EH (cell line): ENCODE measurements at regions not wholly inside any gene's neighbourhood (a gene's known extent, or its start where the extent isn't known, plus 50 kb on each side); places are given as distances from the start of the nearest gene placed in this dataset.

Experiments
- DNase-seq: peaks from one replicate; pipeline ENCODE4 v3.0.0-alpha.2; 2015; ENCODE audit warnings: low read depth

DNA sequence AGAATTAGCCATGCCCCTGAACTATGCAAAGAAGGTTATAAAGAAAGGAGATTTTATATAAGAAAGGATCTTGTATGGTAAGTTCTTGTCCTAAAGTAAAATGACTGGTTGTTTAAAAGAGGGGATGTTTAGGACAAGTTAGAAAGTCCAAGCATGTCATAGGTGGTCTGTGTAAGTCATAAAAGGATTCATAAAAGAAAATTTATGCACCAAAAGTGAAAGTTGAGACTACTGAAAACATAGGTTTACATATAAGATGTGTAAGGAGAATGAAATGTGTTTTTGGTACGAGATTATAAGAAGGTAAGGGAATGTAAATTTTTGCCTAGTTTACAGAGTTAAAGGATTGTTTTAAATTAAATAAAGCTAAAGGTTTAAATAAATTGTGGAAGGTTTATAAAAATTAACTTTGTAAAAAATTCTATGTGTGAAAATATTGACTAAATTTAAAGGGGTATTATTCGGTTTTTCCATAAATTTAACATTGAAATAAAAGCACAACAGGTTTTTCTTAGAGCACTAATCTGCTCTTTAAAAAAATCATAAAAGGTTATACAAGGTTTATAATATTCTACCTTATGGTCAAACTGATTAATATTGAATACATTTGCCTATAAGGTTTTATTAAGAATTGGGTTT, 93.6 kb upstream of the UST start:
- DNase-seq, result no peak

DNA sequence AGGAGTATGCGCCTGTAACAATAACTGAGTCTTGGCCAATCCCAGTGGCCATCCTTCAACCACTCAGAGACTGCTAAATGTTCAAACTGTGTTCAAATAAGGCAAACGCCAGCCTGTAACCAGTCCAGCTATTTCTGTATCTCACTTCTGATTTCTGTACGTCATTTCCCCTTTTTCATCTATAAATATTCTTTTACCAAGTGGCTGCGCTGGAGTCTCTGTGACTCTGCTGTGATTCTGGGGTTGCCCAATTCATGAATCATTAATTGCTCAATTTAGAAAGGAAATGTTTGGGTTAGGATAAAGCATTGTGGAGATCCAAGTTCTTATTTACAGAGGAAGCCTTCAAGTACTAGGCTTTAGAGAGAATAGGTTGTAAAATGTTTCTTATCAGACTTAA, 89.8 kb upstream of the UST start:
- peak; percentile 84 for DNase-seq

DNA sequence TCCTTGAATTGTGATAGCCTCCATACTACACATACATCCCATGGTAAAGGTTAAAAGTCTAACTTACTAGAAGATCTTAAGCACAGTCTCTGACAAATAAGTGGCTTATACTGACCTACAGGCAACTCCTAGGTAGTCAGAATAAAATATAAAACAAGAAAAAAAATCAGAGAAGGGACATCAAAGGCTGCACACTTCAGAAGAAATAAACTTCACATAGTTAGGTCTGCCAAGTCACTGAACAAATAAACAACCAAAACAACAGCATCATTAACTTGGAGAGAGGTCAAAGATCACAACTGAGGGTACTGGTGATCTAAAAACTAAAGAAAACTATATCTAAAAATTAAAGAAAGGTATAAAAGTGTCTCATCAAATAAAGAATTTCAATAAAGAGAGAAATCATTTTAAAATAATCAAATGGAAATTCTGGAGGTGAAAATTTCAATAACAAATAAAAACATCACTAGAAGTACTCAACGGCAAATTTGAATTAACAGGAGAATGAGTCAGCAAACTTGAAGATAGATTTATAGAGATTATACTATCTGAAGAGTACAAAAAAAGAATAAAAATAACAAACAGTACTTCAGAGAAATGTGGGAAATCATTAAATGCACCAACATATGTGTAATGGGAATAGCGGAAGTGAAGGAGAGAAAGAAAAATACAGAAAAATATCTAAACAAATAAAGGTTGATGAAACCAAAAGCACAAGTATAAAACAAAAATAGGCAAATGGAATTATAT, 88.0 kb upstream of the UST start:
- DNase-seq, result peak; percentile 31

- no peak for DNase-seq
Measured at GRCh38 chr6:148667395-148667794, 79.4 kb upstream of the UST start.

DNA sequence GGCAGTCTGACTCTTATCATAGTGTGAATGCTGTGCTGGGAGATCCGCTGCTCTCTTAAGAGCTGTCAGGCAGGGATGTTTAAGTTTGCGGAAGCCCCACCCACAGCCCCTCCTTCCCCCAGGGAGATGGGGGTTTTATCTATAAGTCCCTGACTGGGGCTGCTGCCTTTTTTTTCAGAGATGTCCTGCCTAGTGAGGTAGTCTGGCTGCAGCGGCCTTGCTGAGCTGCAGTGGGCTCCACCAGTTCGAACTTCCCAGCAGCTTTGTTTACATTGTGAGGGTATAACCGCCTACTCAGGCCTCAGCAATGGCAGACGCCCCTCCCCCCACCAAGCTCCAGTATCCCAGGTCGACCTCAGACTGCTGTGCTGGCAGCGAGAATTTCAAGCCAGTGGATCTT, 75.7 kb upstream of the UST start:
- DNase-seq, result no peak

- no peak for DNase-seq
Measured at GRCh38 chr6:148671952-148672351, 74.9 kb upstream of the UST start.

DNA sequence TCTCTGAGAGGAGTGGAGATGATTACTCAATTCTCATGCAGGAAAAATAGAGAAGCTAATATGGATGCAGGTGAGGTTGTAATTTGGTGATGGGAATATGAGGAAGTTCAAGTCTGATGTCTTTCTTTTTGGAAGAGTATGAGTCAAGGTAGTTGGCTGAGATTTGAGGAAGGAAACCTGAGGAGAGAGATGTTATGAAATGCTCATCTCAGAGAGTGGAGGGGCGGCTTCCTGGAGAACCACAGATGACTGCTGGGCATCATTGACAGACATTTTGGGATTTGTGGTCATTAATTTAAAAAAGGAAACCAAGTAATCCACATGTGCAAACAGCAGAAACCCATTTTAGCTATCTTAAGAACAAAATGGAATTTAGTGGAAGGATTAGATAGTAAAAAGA, 72.5 kb upstream of the UST start:
- DNase-seq, result no peak

DNA sequence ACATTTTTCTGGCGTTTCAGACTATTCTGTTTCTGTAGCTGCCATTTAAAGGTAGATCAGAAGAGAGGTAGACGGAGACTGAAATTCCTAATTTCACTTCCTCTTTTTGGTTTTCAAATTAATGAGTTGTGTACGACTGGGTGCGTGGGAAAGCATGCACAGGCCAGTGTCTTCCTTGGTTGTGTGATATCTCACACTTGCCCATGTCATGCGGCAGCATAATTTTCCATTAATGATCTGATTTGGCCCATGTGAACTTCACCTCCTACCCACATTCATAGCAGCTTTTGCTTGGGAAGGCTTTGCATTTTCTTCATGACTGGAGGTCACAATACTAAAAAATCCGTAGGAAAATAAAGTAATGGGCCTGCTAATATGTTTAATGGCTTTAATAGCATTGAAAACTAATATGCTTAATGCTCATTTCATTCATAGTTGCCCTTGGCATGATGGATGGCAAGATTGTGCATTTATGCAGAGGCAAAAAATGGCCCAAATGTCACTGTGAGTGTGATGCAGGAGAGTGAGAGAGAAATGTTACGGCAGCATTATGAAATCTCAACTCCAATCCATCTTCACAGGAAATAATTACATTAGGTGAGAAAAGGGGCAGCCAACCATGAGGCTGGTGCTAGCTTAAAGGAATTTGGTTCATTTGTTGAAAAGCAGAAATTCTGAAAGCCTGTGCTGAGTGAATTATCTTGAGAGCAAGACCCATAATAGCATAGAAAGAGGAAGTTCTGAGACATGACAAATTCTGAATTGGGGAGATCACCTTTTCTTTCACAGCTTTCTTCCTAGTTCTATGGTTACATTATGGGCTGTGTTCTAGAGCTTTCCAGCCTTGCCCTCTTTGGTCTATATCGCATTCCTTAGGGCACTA, 69.0 kb upstream of the UST start:
- no peak for DNase-seq

DNA sequence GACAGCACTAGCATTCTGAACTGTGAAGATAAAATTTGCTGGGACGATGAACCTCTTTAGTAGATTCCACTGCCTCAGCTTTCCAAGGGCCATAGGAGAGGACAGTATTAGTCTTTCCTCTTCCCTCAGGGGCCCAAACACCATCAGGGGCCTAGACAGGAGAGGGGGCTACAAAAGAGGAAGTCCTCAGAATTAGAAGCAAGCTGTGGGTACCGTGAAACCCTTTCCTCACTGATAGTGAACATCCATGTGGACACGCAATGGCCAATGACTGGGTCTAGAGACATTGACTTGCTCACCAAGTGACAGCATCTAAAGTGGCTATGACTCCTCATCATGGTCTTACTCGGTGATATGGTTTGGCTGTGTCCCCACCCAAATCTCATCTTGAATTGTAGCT, 68.1 kb upstream of the UST start:
- DNase-seq, result no peak

- peak; percentile 11 for DNase-seq
Measured at GRCh38 chr6:148681666-148682065, 65.2 kb upstream of the UST start.

DNA sequence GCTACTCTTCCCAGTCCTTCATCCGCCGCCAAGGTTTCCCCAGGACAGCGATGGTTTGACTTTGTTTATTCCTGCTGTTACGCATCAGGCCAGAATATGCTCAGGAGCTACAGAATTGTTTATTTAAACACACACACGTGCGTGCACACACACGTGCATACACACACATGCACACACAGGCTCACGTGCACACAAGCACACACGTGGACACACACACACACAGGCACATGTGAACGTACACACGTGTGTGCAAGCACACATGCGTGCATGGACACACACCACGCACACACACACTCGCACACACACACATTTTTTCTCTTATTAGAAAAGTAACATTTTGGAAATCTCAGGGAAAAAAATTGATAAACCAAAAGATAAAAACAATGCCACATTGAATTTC, 64.6 kb upstream of the UST start:
- DNase-seq, result no peak

- DNase-seq, result no peak
Measured at GRCh38 chr6:148682990-148683389, 63.8 kb upstream of the UST start.

DNA sequence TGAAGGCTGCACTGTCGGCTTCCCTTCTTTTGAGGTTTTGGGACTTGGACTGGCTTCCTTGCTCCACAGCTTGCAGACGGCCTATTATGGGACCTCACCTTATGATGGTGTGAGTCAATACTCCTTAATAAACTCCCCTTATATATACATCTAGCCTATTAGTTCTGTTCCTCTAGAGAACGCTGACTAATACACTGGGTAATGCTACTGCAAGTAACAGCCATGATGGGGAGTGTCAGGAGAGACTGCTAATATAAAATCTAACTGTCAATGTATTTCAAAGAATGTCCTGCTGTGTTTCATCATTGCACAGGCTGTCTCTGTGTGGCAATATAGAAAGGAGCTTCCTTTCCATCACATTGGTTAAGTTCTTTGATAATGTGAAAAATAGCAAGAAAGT, 57.7 kb upstream of the UST start:
- DNase-seq, result peak; percentile 15

GRCh38 chr6:148693882-148694484, 52.8 kb upstream of the UST start:
- no peak for DNase-seq
